WTC11 (cell line): ENCODE measurements at regions not wholly inside any gene's neighbourhood (a gene's known extent, or its start where the extent isn't known, plus 50 kb on each side); places are given as distances from the start of the nearest gene placed in this dataset.

Experiments
- ATAC-seq: fragments of 200-7000 bp; cut with Tn5 transposase; 2 replicates; pipeline ENCODE4 v1.10.0; 2021; ENCODE audit warnings: mild to moderate bottlenecking, moderate library complexity
- CTCF ChIA-PET: fragments of 300-600 bp; sonication (Branson Sonifier 250); formaldehyde crosslinking; loops from one replicate; lab custom pipeline; 2021; ENCODE audit warnings: antibody characterized with exemption; lab: Charles Lee
- POLR2A ChIA-PET: fragments of 350-600 bp; sonication (Branson Sonifier 250); formaldehyde crosslinking; loops from one replicate; lab custom pipeline; 2021; ENCODE audit warnings: antibody characterized with exemption; lab: Charles Lee
- DNase-seq: peaks from one replicate; pipeline ENCODE4 v3.0.0; 2021; ENCODE audit warnings: low spot score
- H3K27ac Mint-ChIP-seq: 2 replicates; pipeline ENCODE4 v1.8.0; 2021; ENCODE audit warnings: mixed read lengths
- H3K27me3 Mint-ChIP-seq: 2 replicates; pipeline ENCODE4 v1.8.0; 2021; ENCODE audit warnings: low read depth, mild to moderate bottlenecking, moderate library complexity, mixed read lengths
- H3K36me3 Mint-ChIP-seq: 2 replicates; pipeline ENCODE4 v1.8.0; 2021; ENCODE audit warnings: mixed read lengths
- H3K4me1 Mint-ChIP-seq: 2 replicates; pipeline ENCODE4 v1.8.0; 2022; ENCODE audit warnings: mixed read lengths
- H3K4me3 Mint-ChIP-seq: 2 replicates; pipeline ENCODE4 v1.8.0; 2021; ENCODE audit warnings: mild to moderate bottlenecking, moderate library complexity, mixed read lengths
- H3K9me3 Mint-ChIP-seq: 2 replicates; pipeline ENCODE4 v1.8.0; 2021; ENCODE audit warnings: mixed read lengths
- ATF2 ChIP-seq: sonication (generic); formaldehyde crosslinking; IDR thresholded peaks from 2 replicates; pipeline ENCODE4 v1.8.1; 2022; ENCODE audit warnings: low read depth, missing genetic modification reagents, borderline replicate concordance
- CBFB ChIP-seq: sonication (generic); formaldehyde crosslinking; IDR thresholded peaks from 2 replicates; pipeline ENCODE4 v1.8.1; 2022; ENCODE audit warnings: mild to moderate bottlenecking, low read depth, missing genetic modification reagents
- ELF4 ChIP-seq: sonication (generic); formaldehyde crosslinking; IDR thresholded peaks from 2 replicates; pipeline ENCODE4 v1.8.1; 2022; ENCODE audit warnings: low read depth, mild to moderate bottlenecking, moderate library complexity, missing genetic modification reagents
- FOXJ3 ChIP-seq: sonication (generic); formaldehyde crosslinking; IDR thresholded peaks from 2 replicates; pipeline ENCODE4 v1.9.0; 2021; ENCODE audit warnings: missing genetic modification reagents, mild to moderate bottlenecking, borderline replicate concordance
- FOXP4 ChIP-seq: sonication (generic); formaldehyde crosslinking; IDR thresholded peaks from 2 replicates; pipeline ENCODE4 v1.8.0; 2022; ENCODE audit warnings: mild to moderate bottlenecking, missing genetic modification reagents
- NR2C2 ChIP-seq: sonication (generic); formaldehyde crosslinking; IDR thresholded peaks from 2 replicates; pipeline ENCODE4 v1.8.0; 2022; ENCODE audit warnings: mild to moderate bottlenecking, missing genetic modification reagents
- NR3C1 ChIP-seq: sonication (generic); formaldehyde crosslinking; conservative IDR thresholded peaks from 2 replicates; pipeline ENCODE4 v1.8.1; 2023; ENCODE audit warnings: low read depth, mild to moderate bottlenecking, missing genetic modification reagents
- PREB ChIP-seq: sonication (generic); formaldehyde crosslinking; IDR thresholded peaks from 2 replicates; pipeline ENCODE4 v1.8.1; 2022; ENCODE audit warnings: mild to moderate bottlenecking, missing genetic modification reagents, moderate library complexity, borderline replicate concordance
- PRRX2 ChIP-seq: fragments of 250-450 bp; sonication (Bioruptor Pico); IDR thresholded peaks from 2 replicates; pipeline ENCODE4 v1.8.0; 2021; ENCODE audit warnings: mild to moderate bottlenecking
- SMAD4 ChIP-seq: sonication (generic); formaldehyde crosslinking; IDR thresholded peaks from 2 replicates; pipeline ENCODE4 v1.8.0; 2022; ENCODE audit warnings: mild to moderate bottlenecking, missing genetic modification reagents
- TEAD1 ChIP-seq: sonication (generic); formaldehyde crosslinking; IDR thresholded peaks from 2 replicates; pipeline ENCODE4 v1.8.0; 2022; ENCODE audit warnings: mild to moderate bottlenecking, missing genetic modification reagents
- TP53 ChIP-seq: sonication (generic); formaldehyde crosslinking; IDR thresholded peaks from 2 replicates; pipeline ENCODE4 v1.8.1; 2023; ENCODE audit warnings: mild to moderate bottlenecking, missing genetic modification reagents
- ZNF219 ChIP-seq: sonication (generic); formaldehyde crosslinking; IDR thresholded peaks from 2 replicates; pipeline ENCODE4 v1.8.0; 2023; ENCODE audit warnings: missing genetic modification reagents, mild to moderate bottlenecking, borderline replicate concordance
- ZNF416 ChIP-seq: fragments of 250-450 bp; sonication (Bioruptor Pico); IDR thresholded peaks from 2 replicates; pipeline ENCODE4 v1.9.0; 2021; ENCODE audit warnings: mild to moderate bottlenecking, inconsistent platforms
- ZNF423 ChIP-seq: fragments of 250-450 bp; sonication (Bioruptor Pico); IDR thresholded peaks from 2 replicates; pipeline ENCODE4 v2.1.2; 2022; ENCODE audit warnings: mild to moderate bottlenecking, moderate library complexity
- TF ChIP-seq, protein P1 (sequence below): sonication (generic); formaldehyde crosslinking; IDR thresholded peaks from 2 replicates; pipeline ENCODE4 v1.8.1; 2023; ENCODE audit warnings: mild to moderate bottlenecking, missing genetic modification reagents
- TF ChIP-seq, protein P2 (sequence below): sonication (generic); formaldehyde crosslinking; IDR thresholded peaks from 2 replicates; pipeline ENCODE4 v1.8.1; 2023; ENCODE audit warnings: mild to moderate bottlenecking, moderate library complexity, missing genetic modification reagents
- TF ChIP-seq, protein P3 (sequence below): sonication (generic); formaldehyde crosslinking; IDR thresholded peaks from 2 replicates; pipeline ENCODE4 v1.8.0; 2022; ENCODE audit warnings: missing genetic modification reagents

- Mint-ChIP-seq H3K27ac (no peak overlapping the region), H3K27me3 (peaks cover 5% of the 10 kb centered on the region)
- no peak; the same call in 1 of the 2 replicates for ATAC-seq
Observed at GRCh38 chr6:43978473-43979346, 148.5 kb downstream of the MRPL14 start.

GRCh38 chr6:43977404-43978111 is 149.7 kb downstream of the MRPL14 start:
- DNase-seq: no peak
- POLR2A ChIA-PET: no interaction called here
- CTCF ChIA-PET: no interaction called here
- Mint-ChIP-seq H3K27me3 (peaks cover 5% of the 10 kb centered on the region), H3K27ac (no peak overlapping the region), H3K4me1 (0 out of 2 replicates have a peak, but pooled peaks cover 3% of the 10 kb centered on the region), H3K4me3 (no peak overlapping the region), H3K9me3 (peaks cover 10% of the 10 kb centered on the region), H3K36me3 (no peaks in the 10 kb centered on the region)
- no peak for ATAC-seq
- no peak for TF ChIP-seq FOXP4
- no peak for TF ChIP-seq ZNF416 (CRISPR knock-in tag)
- no peak for TF ChIP-seq SMAD4 (CRISPR knock-in tag)
- TF ChIP-seq, protein P1, sequence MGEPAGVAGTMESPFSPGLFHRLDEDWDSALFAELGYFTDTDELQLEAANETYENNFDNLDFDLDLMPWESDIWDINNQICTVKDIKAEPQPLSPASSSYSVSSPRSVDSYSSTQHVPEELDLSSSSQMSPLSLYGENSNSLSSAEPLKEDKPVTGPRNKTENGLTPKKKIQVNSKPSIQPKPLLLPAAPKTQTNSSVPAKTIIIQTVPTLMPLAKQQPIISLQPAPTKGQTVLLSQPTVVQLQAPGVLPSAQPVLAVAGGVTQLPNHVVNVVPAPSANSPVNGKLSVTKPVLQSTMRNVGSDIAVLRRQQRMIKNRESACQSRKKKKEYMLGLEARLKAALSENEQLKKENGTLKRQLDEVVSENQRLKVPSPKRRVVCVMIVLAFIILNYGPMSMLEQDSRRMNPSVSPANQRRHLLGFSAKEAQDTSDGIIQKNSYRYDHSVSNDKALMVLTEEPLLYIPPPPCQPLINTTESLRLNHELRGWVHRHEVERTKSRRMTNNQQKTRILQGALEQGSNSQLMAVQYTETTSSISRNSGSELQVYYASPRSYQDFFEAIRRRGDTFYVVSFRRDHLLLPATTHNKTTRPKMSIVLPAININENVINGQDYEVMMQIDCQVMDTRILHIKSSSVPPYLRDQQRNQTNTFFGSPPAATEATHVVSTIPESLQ (CRISPR knock-in tag): no peak
- no peak for TF ChIP-seq PREB
- no peak for TF ChIP-seq TEAD1 (CRISPR knock-in tag)
- TF ChIP-seq ZNF423 (CRISPR knock-in tag): no peak
- TF ChIP-seq CBFB: no peak
- TF ChIP-seq, protein P2, sequence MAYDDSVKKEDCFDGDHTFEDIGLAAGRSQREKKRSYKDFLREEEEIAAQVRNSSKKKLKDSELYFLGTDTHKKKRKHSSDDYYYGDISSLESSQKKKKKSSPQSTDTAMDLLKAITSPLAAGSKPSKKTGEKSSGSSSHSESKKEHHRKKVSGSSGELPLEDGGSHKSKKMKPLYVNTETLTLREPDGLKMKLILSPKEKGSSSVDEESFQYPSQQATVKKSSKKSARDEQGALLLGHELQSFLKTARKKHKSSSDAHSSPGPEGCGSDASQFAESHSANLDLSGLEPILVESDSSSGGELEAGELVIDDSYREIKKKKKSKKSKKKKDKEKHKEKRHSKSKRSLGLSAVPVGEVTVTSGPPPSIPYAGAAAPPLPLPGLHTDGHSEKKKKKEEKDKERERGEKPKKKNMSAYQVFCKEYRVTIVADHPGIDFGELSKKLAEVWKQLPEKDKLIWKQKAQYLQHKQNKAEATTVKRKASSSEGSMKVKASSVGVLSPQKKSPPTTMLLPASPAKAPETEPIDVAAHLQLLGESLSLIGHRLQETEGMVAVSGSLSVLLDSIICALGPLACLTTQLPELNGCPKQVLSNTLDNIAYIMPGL (CRISPR knock-in tag): no peak
- TF ChIP-seq ELF4 (CRISPR knock-in tag): no peak
- no peak for TF ChIP-seq FOXJ3 (CRISPR knock-in tag)
- no peak for TF ChIP-seq ZNF219 (CRISPR knock-in tag)
- TF ChIP-seq PRRX2 (CRISPR knock-in tag): no peak

More at GRCh38 chr6:43978473-43979346, 148.5 kb downstream of the MRPL14 start:
- DNase-seq: no peak
- no peaks in the 10 kb centered on the region for H3K4me1 Mint-ChIP-seq
- H3K4me3 Mint-ChIP-seq: no peak overlapping the region
- no peaks in the 10 kb centered on the region for H3K36me3 Mint-ChIP-seq
- H3K9me3 Mint-ChIP-seq: peaks cover 10% of the 10 kb centered on the region
- POLR2A ChIA-PET: no interaction called here
- CTCF ChIA-PET: interaction anchor here (2.5 kb wide), 1 partner anchor 25 kb away, joined by 9 read pairs; no protein-coding TSS in a partner anchor
- TF ChIP-seq ZNF423 (CRISPR knock-in tag): no peak
- TF ChIP-seq, protein P3, sequence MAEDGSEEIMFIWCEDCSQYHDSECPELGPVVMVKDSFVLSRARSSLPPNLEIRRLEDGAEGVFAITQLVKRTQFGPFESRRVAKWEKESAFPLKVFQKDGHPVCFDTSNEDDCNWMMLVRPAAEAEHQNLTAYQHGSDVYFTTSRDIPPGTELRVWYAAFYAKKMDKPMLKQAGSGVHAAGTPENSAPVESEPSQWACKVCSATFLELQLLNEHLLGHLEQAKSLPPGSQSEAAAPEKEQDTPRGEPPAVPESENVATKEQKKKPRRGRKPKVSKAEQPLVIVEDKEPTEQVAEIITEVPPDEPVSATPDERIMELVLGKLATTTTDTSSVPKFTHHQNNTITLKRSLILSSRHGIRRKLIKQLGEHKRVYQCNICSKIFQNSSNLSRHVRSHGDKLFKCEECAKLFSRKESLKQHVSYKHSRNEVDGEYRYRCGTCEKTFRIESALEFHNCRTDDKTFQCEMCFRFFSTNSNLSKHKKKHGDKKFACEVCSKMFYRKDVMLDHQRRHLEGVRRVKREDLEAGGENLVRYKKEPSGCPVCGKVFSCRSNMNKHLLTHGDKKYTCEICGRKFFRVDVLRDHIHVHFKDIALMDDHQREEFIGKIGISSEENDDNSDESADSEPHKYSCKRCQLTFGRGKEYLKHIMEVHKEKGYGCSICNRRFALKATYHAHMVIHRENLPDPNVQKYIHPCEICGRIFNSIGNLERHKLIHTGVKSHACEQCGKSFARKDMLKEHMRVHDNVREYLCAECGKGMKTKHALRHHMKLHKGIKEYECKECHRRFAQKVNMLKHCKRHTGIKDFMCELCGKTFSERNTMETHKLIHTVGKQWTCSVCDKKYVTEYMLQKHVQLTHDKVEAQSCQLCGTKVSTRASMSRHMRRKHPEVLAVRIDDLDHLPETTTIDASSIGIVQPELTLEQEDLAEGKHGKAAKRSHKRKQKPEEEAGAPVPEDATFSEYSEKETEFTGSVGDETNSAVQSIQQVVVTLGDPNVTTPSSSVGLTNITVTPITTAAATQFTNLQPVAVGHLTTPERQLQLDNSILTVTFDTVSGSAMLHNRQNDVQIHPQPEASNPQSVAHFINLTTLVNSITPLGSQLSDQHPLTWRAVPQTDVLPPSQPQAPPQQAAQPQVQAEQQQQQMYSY: no peak
- TF ChIP-seq TP53 (CRISPR knock-in tag): no peak
- TF ChIP-seq SMAD4 (CRISPR knock-in tag): no peak
- TF ChIP-seq NR3C1 (CRISPR knock-in tag): no peak
- no peak for TF ChIP-seq NR2C2 (CRISPR knock-in tag)
- TF ChIP-seq TEAD1 (CRISPR knock-in tag): no peak
- no peak for TF ChIP-seq ATF2 (CRISPR knock-in tag)
